Erythroblast (primary cell): ENCODE measurements at regions not wholly inside any gene's neighbourhood (a gene's known extent, or its start where the extent isn't known, plus 50 kb on each side); places are given as distances from the start of the nearest gene placed in this dataset.

ENCODE experiments used
- GATA1 ChIP-seq: IDR thresholded peaks from 2 replicates; pipeline ENCODE4 v1.6.1; 2011; ENCODE audit warnings: low read depth, mild to moderate bottlenecking, control low read depth, low read length, moderate library complexity
- POLR2A ChIP-seq: IDR thresholded peaks from 2 replicates; pipeline ENCODE4 v1.6.1; 2011; ENCODE audit warnings: mild to moderate bottlenecking, low read length

DNA sequence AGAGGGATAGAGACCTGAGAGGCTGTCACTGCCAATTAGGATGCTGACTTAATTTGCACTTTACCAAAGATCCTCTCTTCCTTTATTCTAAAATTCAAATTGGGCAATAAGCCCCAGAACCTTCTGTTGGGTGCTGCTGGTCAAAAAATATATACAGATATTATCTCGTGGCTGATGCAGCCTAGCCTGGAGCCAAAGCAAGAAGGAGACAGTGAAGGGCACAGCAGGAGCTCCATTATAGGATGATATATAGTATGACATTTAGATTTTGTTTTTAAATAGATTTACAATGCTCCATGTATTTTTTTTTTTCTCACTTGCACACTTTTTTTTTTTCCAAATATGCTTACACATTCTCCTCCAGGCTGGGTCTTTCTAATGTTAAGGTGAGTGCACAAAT, 579.3 kb downstream of the PIK3C3 start:
- no peak for TF ChIP-seq POLR2A
- no peak for TF ChIP-seq GATA1
